ENCODE measurements at regions not wholly inside any gene's neighbourhood (a gene's known extent, or its start where the extent isn't known, plus 50 kb on each side); places are given as distances from the start of the nearest gene placed in this dataset.

GRCh38 chr15:62709261-62709660, 333.3 kb upstream of the TPM1 start:
- DNase-seq (no peak), ATAC-seq (ENCODE audit: low read depth) (no peak)
- POLR2A ChIA-PET = no interaction called here
- Mint-ChIP-seq H3K36me3 (no peaks in the 10 kb centered on the region), H3K4me3 (no peak overlapping the region), H3K4me1 (no peaks in the 10 kb centered on the region), H3K9me3 (no peaks in the 10 kb centered on the region), H3K27ac (no peak overlapping the region), H3K27me3 (peaks cover 2% of the 10 kb centered on the region)

GRCh38 chr15:62711691-62712454, 330.7 kb upstream of the TPM1 start:
- POLR2A ChIA-PET = no interaction called here
- no peak overlapping the region for H3K27ac Mint-ChIP-seq
- no peak for DNase-seq

GRCh38 chr15:62712455-62712839, 330.1 kb upstream of the TPM1 start:
- no peak overlapping the region for H3K4me3 Mint-ChIP-seq
- H3K36me3 Mint-ChIP-seq = no peaks in the 10 kb centered on the region
- no peak overlapping the region for H3K27ac Mint-ChIP-seq
- ATAC-seq (ENCODE audit: low read depth) = no peak
- no peak for DNase-seq
- H3K27me3 Mint-ChIP-seq = no peaks in the 10 kb centered on the region
- no peaks in the 10 kb centered on the region for H3K4me1 Mint-ChIP-seq
- POLR2A ChIA-PET = no interaction called here
- no peaks in the 10 kb centered on the region for H3K9me3 Mint-ChIP-seq

More at GRCh38 chr15:62711691-62712454, 330.7 kb upstream of the TPM1 start:
- Mint-ChIP-seq H3K27me3 (no peaks in the 10 kb centered on the region), H3K36me3 (no peaks in the 10 kb centered on the region), H3K4me3 (no peak overlapping the region), H3K9me3 (no peaks in the 10 kb centered on the region), H3K4me1 (no peaks in the 10 kb centered on the region)
- no peak for ATAC-seq (ENCODE audit: low read depth)

- Mint-ChIP-seq H3K27ac (no peak overlapping the region), H3K36me3 (no peaks in the 10 kb centered on the region), H3K27me3 (no peaks in the 10 kb centered on the region), H3K9me3 (no peaks in the 10 kb centered on the region), H3K4me3 (no peak overlapping the region), H3K4me1 (no peaks in the 10 kb centered on the region)
- DNase-seq (no peak), ATAC-seq (ENCODE audit: low read depth) (no peak)
- POLR2A ChIA-PET = no interaction called here
Measured at GRCh38 chr15:62715946-62716345, 326.6 kb upstream of the TPM1 start.

GRCh38 chr15:62717496-62717895, 325.1 kb upstream of the TPM1 start:
- POLR2A ChIA-PET = no interaction called here
- no peaks in the 10 kb centered on the region for H3K36me3 Mint-ChIP-seq
- no peak overlapping the region for H3K27ac Mint-ChIP-seq
- no peaks in the 10 kb centered on the region for H3K9me3 Mint-ChIP-seq
- no peaks in the 10 kb centered on the region for H3K4me1 Mint-ChIP-seq
- ATAC-seq (ENCODE audit: low read depth) (no peak), DNase-seq (no peak)
- H3K4me3 Mint-ChIP-seq = no peak overlapping the region
- no peaks in the 10 kb centered on the region for H3K27me3 Mint-ChIP-seq

GRCh38 chr15:62719316-62719715, 323.2 kb upstream of the TPM1 start:
- Mint-ChIP-seq H3K27me3 (no peaks in the 10 kb centered on the region), H3K9me3 (no peaks in the 10 kb centered on the region), H3K4me3 (no peak overlapping the region), H3K36me3 (no peaks in the 10 kb centered on the region), H3K4me1 (no peaks in the 10 kb centered on the region), H3K27ac (no peak overlapping the region)
- DNase-seq = no peak
- ATAC-seq (ENCODE audit: low read depth) = no peak
- POLR2A ChIA-PET = no interaction called here

GRCh38 chr15:62722237-62722636, 320.3 kb upstream of the TPM1 start:
- DNase-seq = no peak
- no peak overlapping the region for H3K27ac Mint-ChIP-seq
- H3K4me1 Mint-ChIP-seq = no peaks in the 10 kb centered on the region
- H3K36me3 Mint-ChIP-seq = no peaks in the 10 kb centered on the region
- no peak overlapping the region for H3K4me3 Mint-ChIP-seq
- POLR2A ChIA-PET = no interaction called here
- H3K9me3 Mint-ChIP-seq = no peaks in the 10 kb centered on the region
- H3K27me3 Mint-ChIP-seq = no peaks in the 10 kb centered on the region
- ATAC-seq (ENCODE audit: low read depth) = no peak

GRCh38 chr15:62726461-62726860, 316.1 kb upstream of the TPM1 start:
- no peak for DNase-seq
- no peaks in the 10 kb centered on the region for H3K36me3 Mint-ChIP-seq
- H3K9me3 Mint-ChIP-seq = peaks cover 3% of the 10 kb centered on the region
- ATAC-seq (ENCODE audit: low read depth) = no peak
- POLR2A ChIA-PET = no interaction called here
- no peak overlapping the region for H3K27ac Mint-ChIP-seq
- H3K4me1 Mint-ChIP-seq = no peaks in the 10 kb centered on the region
- H3K4me3 Mint-ChIP-seq = no peak overlapping the region
- H3K27me3 Mint-ChIP-seq = peaks cover 5% of the 10 kb centered on the region

GRCh38 chr15:62727501-62727900, 315.0 kb upstream of the TPM1 start:
- Mint-ChIP-seq H3K4me1 (no peaks in the 10 kb centered on the region), H3K36me3 (no peaks in the 10 kb centered on the region), H3K4me3 (no peak overlapping the region), H3K27ac (no peak overlapping the region), H3K9me3 (peaks cover 4% of the 10 kb centered on the region), H3K27me3 (peaks cover 5% of the 10 kb centered on the region)
- DNase-seq (no peak), ATAC-seq (ENCODE audit: low read depth) (no peak)
- POLR2A ChIA-PET = no interaction called here

GRCh38 chr15:62730825-62731224, 311.7 kb upstream of the TPM1 start:
- Mint-ChIP-seq H3K9me3 (peaks cover 4% of the 10 kb centered on the region), H3K4me1 (no peaks in the 10 kb centered on the region), H3K4me3 (no peak overlapping the region), H3K36me3 (no peaks in the 10 kb centered on the region), H3K27ac (no peak overlapping the region), H3K27me3 (peaks cover 5% of the 10 kb centered on the region)
- POLR2A ChIA-PET = no interaction called here
- ATAC-seq (ENCODE audit: low read depth) (no peak), DNase-seq (no peak)

- Mint-ChIP-seq H3K4me3 (no peak overlapping the region), H3K36me3 (no peaks in the 10 kb centered on the region), H3K4me1 (no peaks in the 10 kb centered on the region), H3K9me3 (peaks cover 4% of the 10 kb centered on the region), H3K27ac (no peak overlapping the region), H3K27me3 (peaks cover 5% of the 10 kb centered on the region)
- POLR2A ChIA-PET = no interaction called here
- ATAC-seq (ENCODE audit: low read depth) (no peak), DNase-seq (no peak)
Measured at GRCh38 chr15:62732078-62732477, 310.5 kb upstream of the TPM1 start.

- Mint-ChIP-seq H3K27me3 (no peaks in the 10 kb centered on the region), H3K4me3 (no peak overlapping the region), H3K4me1 (no peaks in the 10 kb centered on the region), H3K27ac (no peak overlapping the region), H3K9me3 (peaks cover 4% of the 10 kb centered on the region), H3K36me3 (no peaks in the 10 kb centered on the region)
- POLR2A ChIA-PET = no interaction called here
- no peak for ATAC-seq (ENCODE audit: low read depth)
- DNase-seq = no peak
Measured at GRCh38 chr15:62734706-62735105, 307.8 kb upstream of the TPM1 start.

- Mint-ChIP-seq H3K4me1 (no peaks in the 10 kb centered on the region), H3K36me3 (no peaks in the 10 kb centered on the region), H3K27ac (no peak overlapping the region), H3K9me3 (peaks cover 1% of the 10 kb centered on the region), H3K27me3 (no peaks in the 10 kb centered on the region), H3K4me3 (no peak overlapping the region)
- POLR2A ChIA-PET = no interaction called here
- DNase-seq = no peak
- no peak for ATAC-seq (ENCODE audit: low read depth)
Measured at GRCh38 chr15:62736756-62737155, 305.8 kb upstream of the TPM1 start.

GRCh38 chr15:62737551-62737950, 305.0 kb upstream of the TPM1 start:
- Mint-ChIP-seq H3K27me3 (no peaks in the 10 kb centered on the region), H3K9me3 (no peaks in the 10 kb centered on the region), H3K4me1 (no peaks in the 10 kb centered on the region), H3K4me3 (no peak overlapping the region), H3K36me3 (no peaks in the 10 kb centered on the region), H3K27ac (no peak overlapping the region)
- DNase-seq (no peak), ATAC-seq (ENCODE audit: low read depth) (no peak)
- POLR2A ChIA-PET = no interaction called here

GRCh38 chr15:62739082-62739481, 303.5 kb upstream of the TPM1 start:
- Mint-ChIP-seq H3K4me1 (no peaks in the 10 kb centered on the region), H3K27ac (no peak overlapping the region)

More at GRCh38 chr15:62739082-62739481, 303.5 kb upstream of the TPM1 start:
- POLR2A ChIA-PET = no interaction called here
- no peak for ATAC-seq (ENCODE audit: low read depth)
- Mint-ChIP-seq H3K36me3 (no peaks in the 10 kb centered on the region), H3K27me3 (no peaks in the 10 kb centered on the region), H3K9me3 (no peaks in the 10 kb centered on the region), H3K4me3 (no peak overlapping the region)
- no peak for DNase-seq
